ENCODE measurements at regions not wholly inside any gene's neighbourhood (a gene's known extent, or its start where the extent isn't known, plus 50 kb on each side); places are given as distances from the start of the nearest gene placed in this dataset.

DNA sequence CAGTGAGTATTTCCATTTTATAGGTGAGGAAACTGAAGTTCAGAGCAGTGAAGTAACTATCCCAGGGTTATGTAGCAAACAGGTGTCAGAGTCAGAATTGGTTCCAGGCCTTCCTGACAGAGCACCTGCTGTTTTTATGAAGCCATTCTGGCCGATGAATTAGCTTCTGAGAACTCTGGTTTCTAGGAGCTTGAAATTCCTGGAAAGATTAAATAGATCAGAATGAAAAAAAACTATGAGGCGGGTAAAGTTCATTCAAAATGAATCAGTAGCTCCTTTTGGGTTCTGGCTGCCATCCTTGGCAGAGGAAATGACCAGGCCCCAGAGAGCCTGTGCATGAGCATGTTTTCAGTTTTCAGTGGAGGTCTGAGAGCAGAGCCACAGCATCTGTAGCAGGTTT lies 59.3 kb upstream of the CFAP161 start:
- no peak for TF ChIP-seq CTCF (IDR thresholded peaks at IDR 0.05; ENCODE audit: low read depth, low read length)
- DNase-seq (ENCODE audit: low read depth in 2 of 2) = no peak
- H3K4me3 ChIP-seq (replicated peaks in 1 of 2; ENCODE audit: low read depth in 2 of 2, low read length in 2 of 2) = no peak overlapping the region

DNA sequence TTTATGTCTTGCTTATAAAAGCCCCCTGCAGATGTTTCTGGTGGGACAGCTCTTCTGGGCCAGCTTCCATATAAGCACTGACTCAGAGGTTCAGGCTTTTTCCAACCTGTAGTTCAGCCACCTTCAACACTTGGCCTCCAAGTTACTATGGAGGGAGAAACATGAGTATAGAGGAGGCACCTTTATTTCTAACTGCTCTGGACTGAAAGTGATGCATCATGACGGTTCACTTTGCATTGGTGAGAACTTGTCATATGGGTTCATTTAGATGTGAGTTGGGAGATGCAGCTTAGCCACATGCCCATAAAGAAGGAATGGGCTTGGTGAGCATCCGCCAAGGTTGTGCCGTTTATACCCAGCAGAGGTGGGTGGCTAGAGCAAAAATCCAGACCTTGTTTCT lies 58.8 kb upstream of the CFAP161 start:
- H3K4me3 ChIP-seq (replicated peaks in 1 of 2; ENCODE audit: low read depth in 2 of 2, low read length in 2 of 2) = no peak overlapping the region
- DNase-seq (ENCODE audit: low read depth in 2 of 2) = no peak
- TF ChIP-seq CTCF (IDR thresholded peaks at IDR 0.05; ENCODE audit: low read depth, low read length) = no peak

- no peak for DNase-seq (ENCODE audit: low read depth in 2 of 2)
- H3K4me3 ChIP-seq (replicated peaks in 1 of 2; ENCODE audit: low read depth in 2 of 2, low read length in 2 of 2) = no peak overlapping the region
- no peak for TF ChIP-seq CTCF (IDR thresholded peaks at IDR 0.05; ENCODE audit: low read depth, low read length)
These were observed 53.1 kb upstream of the CFAP161 start for GRCh38 chr15:81080996-81081395.

GRCh38 chr15:81083201-81083600 lies 50.9 kb upstream of the CFAP161 start:
- no peak for DNase-seq (ENCODE audit: low read depth in 2 of 2)
- TF ChIP-seq CTCF (IDR thresholded peaks at IDR 0.05; ENCODE audit: low read depth, low read length) = no peak

More at GRCh38 chr15:81083201-81083600, 50.9 kb upstream of the CFAP161 start:
- H3K4me3 ChIP-seq (replicated peaks in 1 of 2; ENCODE audit: low read depth in 2 of 2, low read length in 2 of 2) = no peak overlapping the region
